ENCODE measurements at regions not wholly inside any gene's neighbourhood (a gene's known extent, or its start where the extent isn't known, plus 50 kb on each side); places are given as distances from the start of the nearest gene placed in this dataset.

DNA sequence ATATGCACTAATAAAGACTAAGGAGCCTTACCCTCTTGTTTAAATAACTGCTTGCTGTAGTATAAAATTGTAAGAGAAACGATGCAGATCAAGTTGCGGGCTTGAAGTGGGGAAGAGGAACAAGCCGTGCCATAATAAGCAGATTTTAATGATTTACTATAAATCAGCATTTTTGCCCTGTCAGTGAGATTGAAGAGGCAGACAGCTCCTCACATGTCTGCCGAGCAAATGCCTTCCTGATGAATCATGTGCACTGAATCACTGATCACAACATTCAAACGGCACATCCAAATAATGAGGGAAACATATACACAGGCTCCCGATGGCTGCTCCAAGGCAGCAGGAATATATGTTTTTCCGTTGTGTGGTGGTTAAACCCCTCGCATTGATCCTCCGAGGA, 282.9 kb downstream of the TSHZ3 start:
- TF ChIP-seq, protein P1, sequence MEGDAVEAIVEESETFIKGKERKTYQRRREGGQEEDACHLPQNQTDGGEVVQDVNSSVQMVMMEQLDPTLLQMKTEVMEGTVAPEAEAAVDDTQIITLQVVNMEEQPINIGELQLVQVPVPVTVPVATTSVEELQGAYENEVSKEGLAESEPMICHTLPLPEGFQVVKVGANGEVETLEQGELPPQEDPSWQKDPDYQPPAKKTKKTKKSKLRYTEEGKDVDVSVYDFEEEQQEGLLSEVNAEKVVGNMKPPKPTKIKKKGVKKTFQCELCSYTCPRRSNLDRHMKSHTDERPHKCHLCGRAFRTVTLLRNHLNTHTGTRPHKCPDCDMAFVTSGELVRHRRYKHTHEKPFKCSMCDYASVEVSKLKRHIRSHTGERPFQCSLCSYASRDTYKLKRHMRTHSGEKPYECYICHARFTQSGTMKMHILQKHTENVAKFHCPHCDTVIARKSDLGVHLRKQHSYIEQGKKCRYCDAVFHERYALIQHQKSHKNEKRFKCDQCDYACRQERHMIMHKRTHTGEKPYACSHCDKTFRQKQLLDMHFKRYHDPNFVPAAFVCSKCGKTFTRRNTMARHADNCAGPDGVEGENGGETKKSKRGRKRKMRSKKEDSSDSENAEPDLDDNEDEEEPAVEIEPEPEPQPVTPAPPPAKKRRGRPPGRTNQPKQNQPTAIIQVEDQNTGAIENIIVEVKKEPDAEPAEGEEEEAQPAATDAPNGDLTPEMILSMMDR (IDR thresholded peaks at IDR 0.05): no peak
- Histone ChIP-seq H3K36me3 (no peaks in the 10 kb centered on the region), H3K27me3 (no peaks in the 10 kb centered on the region), H3K27ac (no peak overlapping the region), H3K9me3 (no peaks in the 10 kb centered on the region), H3K4me3 (no peak overlapping the region), H3K4me1 (no peaks in the 10 kb centered on the region)
- ATAC-seq (no peak), DNase-seq (no peak)
- intact Hi-C loops (cut with DNase I): no loop called here

GRCh38 chr19:31064491-31064890, 284.7 kb downstream of the TSHZ3 start:
- Histone ChIP-seq H3K9me3 (no peaks in the 10 kb centered on the region), H3K27me3 (no peaks in the 10 kb centered on the region), H3K4me1 (no peaks in the 10 kb centered on the region), H3K36me3 (no peaks in the 10 kb centered on the region), H3K27ac (no peak overlapping the region), H3K4me3 (no peak overlapping the region)
- TF ChIP-seq, protein P1 (IDR thresholded peaks at IDR 0.05): no peak
- no peak for DNase-seq
- ATAC-seq: no peak
- intact Hi-C loops (cut with DNase I): no loop called here

DNA sequence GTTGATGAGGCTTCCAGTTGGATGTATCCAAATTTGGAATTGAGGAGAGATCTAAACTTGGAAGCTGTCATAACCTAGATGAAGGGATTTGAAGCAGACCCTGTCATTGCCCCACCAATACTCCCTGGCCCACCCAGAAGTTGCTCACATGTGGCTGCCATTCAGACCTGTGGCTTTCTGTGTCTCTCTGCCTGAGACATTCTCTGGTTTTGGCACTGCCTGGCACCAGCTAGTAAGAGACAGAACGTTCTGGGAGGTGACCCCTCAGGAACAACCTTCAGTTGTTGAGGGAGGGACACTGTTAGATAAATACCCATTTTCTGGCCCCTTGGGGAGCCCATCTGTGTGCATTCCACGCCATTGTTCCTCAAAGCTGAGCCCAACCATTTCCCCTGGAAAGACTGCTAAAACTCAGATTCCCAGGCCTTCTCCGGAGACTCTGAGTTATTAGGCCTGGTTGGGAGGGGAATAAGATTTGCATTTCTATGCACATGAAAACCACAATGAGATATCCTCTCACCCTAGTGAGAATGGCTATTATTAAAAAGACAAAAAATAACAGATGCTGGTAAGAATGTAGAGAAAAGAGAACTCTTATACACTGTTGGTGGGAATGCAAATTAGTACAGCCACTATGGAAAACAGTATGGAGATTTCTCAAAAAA, 290.4 kb downstream of the TSHZ3 start:
- no peaks in the 10 kb centered on the region for H3K9me3 ChIP-seq
- no peaks in the 10 kb centered on the region for H3K4me1 ChIP-seq
- DNase-seq: no peak
- ATAC-seq: no peak
- intact Hi-C loops (cut with DNase I): no loop called here
- no peaks in the 10 kb centered on the region for H3K36me3 ChIP-seq
- no peak overlapping the region for H3K27ac ChIP-seq
- H3K27me3 ChIP-seq: no peaks in the 10 kb centered on the region
- TF ChIP-seq, protein P1 (IDR thresholded peaks at IDR 0.05): no peak
- H3K4me3 ChIP-seq: no peak overlapping the region

DNA sequence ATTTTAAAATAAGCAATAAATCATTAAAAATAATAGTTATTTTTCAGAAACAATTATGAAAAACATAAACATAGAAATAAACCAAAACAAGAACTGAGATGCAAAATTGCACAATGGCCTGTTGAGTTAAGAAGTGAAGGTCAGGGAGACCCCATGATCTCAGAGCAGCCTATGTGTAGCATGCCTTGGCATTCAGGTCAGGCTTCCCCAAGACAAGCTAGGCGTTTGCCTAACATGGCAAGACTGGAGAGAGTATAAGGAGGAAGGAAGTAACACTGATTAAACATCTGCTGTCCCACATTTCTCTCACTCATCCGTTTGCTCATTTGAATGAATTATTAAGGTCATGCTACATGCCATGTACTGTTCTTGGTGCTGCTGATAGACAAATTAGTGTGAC, 291.8 kb downstream of the TSHZ3 start:
- TF ChIP-seq, protein P1 (IDR thresholded peaks at IDR 0.05): no peak
- no peak overlapping the region for H3K4me3 ChIP-seq
- ATAC-seq: no peak

GRCh38 chr19:31055454-31055853, 293.8 kb downstream of the TSHZ3 start:
- no peaks in the 10 kb centered on the region for H3K36me3 ChIP-seq
- no peaks in the 10 kb centered on the region for H3K9me3 ChIP-seq
- no peaks in the 10 kb centered on the region for H3K4me1 ChIP-seq
- no peak overlapping the region for H3K27ac ChIP-seq
- no peak overlapping the region for H3K4me3 ChIP-seq
- ATAC-seq (no peak), DNase-seq (no peak)
- intact Hi-C loops (cut with DNase I): no loop called here
- TF ChIP-seq, protein P1 (IDR thresholded peaks at IDR 0.05): no peak
- no peaks in the 10 kb centered on the region for H3K27me3 ChIP-seq

More for the DNA sequence above, 291.8 kb downstream of the TSHZ3 start:
- intact Hi-C loops (cut with DNase I): no loop called here
- Histone ChIP-seq H3K9me3 (no peaks in the 10 kb centered on the region), H3K27me3 (no peaks in the 10 kb centered on the region), H3K27ac (no peak overlapping the region), H3K36me3 (no peaks in the 10 kb centered on the region), H3K4me1 (no peaks in the 10 kb centered on the region)
- DNase-seq: no peak

- Histone ChIP-seq H3K4me1 (no peaks in the 10 kb centered on the region), H3K4me3 (no peak overlapping the region), H3K36me3 (no peaks in the 10 kb centered on the region), H3K27me3 (no peaks in the 10 kb centered on the region), H3K27ac (no peak overlapping the region), H3K9me3 (no peaks in the 10 kb centered on the region)
- DNase-seq: no peak
- TF ChIP-seq, protein P1 (IDR thresholded peaks at IDR 0.05): no peak
- ATAC-seq: peak; percentile 56
- intact Hi-C loops (cut with DNase I): no loop called here
Observed at GRCh38 chr19:31054430-31054829, 294.8 kb downstream of the TSHZ3 start.
